Peyer's patch (tissue), 4 donors: ENCODE measurements at regions not wholly inside any gene's neighbourhood (a gene's known extent, or its start where the extent isn't known, plus 50 kb on each side); places are given as distances from the start of the nearest gene placed in this dataset.

ENCODE experiments used
- POLR2A ChIP-seq, 2 donors: fragments of 450-650 bp; IDR thresholded peaks; one replicate each; pipeline ENCODE4 v1.5.1; 2017; ENCODE audit warnings: antibody characterized with exemption in 2 of 2, mild to moderate bottlenecking in 2 of 2, moderate library complexity in 2 of 2
- TF ChIP-seq, protein P1 (sequence below), 6 experiments: fragments of 450-650 bp in 4 of 6; fragments of 200-600 bp in 2 of 6; sonication (generic) in 1 of 6; IDR thresholded peaks; one replicate each; pipeline ENCODE4 v1.5.1; 2017 to 2019; ENCODE audit warnings: antibody characterized with exemption in 6 of 6, mild to moderate bottlenecking in 3 of 6, moderate library complexity in 1 of 6

DNA sequence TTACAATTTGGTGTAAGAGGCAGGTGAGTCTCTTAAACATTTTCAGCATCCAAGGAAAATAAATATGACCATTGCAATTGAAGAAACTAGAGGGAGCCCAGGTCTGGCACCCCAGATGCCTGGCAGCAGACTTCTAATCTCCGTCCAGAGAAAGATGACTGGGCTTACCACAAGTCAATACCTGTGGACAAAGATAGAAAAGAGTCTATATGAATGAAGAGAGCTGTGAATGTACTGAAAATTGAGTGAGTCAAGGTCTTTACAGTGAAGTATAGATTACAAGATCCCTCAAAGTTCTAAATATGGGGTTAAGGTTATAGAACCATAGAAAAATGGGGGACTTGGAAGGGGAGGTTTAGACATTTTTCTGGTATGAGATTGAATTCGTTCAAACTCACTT, 827.4 kb upstream of the NR2F2 start:
- TF ChIP-seq, protein P1, sequence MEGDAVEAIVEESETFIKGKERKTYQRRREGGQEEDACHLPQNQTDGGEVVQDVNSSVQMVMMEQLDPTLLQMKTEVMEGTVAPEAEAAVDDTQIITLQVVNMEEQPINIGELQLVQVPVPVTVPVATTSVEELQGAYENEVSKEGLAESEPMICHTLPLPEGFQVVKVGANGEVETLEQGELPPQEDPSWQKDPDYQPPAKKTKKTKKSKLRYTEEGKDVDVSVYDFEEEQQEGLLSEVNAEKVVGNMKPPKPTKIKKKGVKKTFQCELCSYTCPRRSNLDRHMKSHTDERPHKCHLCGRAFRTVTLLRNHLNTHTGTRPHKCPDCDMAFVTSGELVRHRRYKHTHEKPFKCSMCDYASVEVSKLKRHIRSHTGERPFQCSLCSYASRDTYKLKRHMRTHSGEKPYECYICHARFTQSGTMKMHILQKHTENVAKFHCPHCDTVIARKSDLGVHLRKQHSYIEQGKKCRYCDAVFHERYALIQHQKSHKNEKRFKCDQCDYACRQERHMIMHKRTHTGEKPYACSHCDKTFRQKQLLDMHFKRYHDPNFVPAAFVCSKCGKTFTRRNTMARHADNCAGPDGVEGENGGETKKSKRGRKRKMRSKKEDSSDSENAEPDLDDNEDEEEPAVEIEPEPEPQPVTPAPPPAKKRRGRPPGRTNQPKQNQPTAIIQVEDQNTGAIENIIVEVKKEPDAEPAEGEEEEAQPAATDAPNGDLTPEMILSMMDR (IDR thresholded peaks at IDR 0.05): no peak
- no peak for TF ChIP-seq POLR2A (IDR thresholded peaks at IDR 0.05)
